ENCODE measurements at regions not wholly inside any gene's neighbourhood (a gene's known extent, or its start where the extent isn't known, plus 50 kb on each side); places are given as distances from the start of the nearest gene placed in this dataset.

- peaks cover 6% of the 10 kb centered on the region for H3K4me1 Mint-ChIP-seq
- H3K27me3 Mint-ChIP-seq: peaks cover 15% of the 10 kb centered on the region
- no peaks in the 10 kb centered on the region for H3K36me3 Mint-ChIP-seq (ENCODE audit: low read depth)
- no peak for ATAC-seq (replicated peaks)
- no peaks in the 10 kb centered on the region for H3K9me3 Mint-ChIP-seq
- no peak overlapping the region for H3K27ac Mint-ChIP-seq
- no peak overlapping the region for H3K4me3 Mint-ChIP-seq
Observed at GRCh38 chr12:5217936-5218335, 174.3 kb downstream of the KCNA5 start.

- no peak overlapping the region for H3K27ac Mint-ChIP-seq
- H3K4me3 Mint-ChIP-seq: no peak overlapping the region
- peaks cover 14% of the 10 kb centered on the region for H3K27me3 Mint-ChIP-seq
- ATAC-seq (replicated peaks): no peak
- H3K4me1 Mint-ChIP-seq: peaks cover 6% of the 10 kb centered on the region
- H3K9me3 Mint-ChIP-seq: no peaks in the 10 kb centered on the region
- H3K36me3 Mint-ChIP-seq (ENCODE audit: low read depth): no peaks in the 10 kb centered on the region
Observed at GRCh38 chr12:5220099-5220498, 176.4 kb downstream of the KCNA5 start.

- Mint-ChIP-seq H3K27ac (no peak overlapping the region), H3K36me3 (ENCODE audit: low read depth) (no peaks in the 10 kb centered on the region), H3K9me3 (no peaks in the 10 kb centered on the region), H3K4me3 (no peak overlapping the region), H3K4me1 (peaks cover 6% of the 10 kb centered on the region), H3K27me3 (peaks cover 14% of the 10 kb centered on the region)
- ATAC-seq (replicated peaks): peak; percentile 95
Observed at GRCh38 chr12:5220835-5221234, 177.2 kb downstream of the KCNA5 start.

GRCh38 chr12:5222011-5222461, 178.4 kb downstream of the KCNA5 start:
- Mint-ChIP-seq H3K27ac (no peak overlapping the region), H3K36me3 (ENCODE audit: low read depth) (no peaks in the 10 kb centered on the region), H3K4me3 (no peak overlapping the region), H3K27me3 (peaks cover 12% of the 10 kb centered on the region), H3K4me1 (peaks cover 6% of the 10 kb centered on the region), H3K9me3 (no peaks in the 10 kb centered on the region)
- no peak for ATAC-seq (replicated peaks)

- Mint-ChIP-seq H3K4me1 (peaks cover 6% of the 10 kb centered on the region), H3K27me3 (peaks cover 8% of the 10 kb centered on the region), H3K4me3 (no peak overlapping the region), H3K36me3 (ENCODE audit: low read depth) (no peaks in the 10 kb centered on the region), H3K9me3 (no peaks in the 10 kb centered on the region), H3K27ac (no peak overlapping the region)
- no peak for ATAC-seq (replicated peaks)
Observed at GRCh38 chr12:5222729-5223128, 179.1 kb downstream of the KCNA5 start.

- Mint-ChIP-seq H3K27ac (no peak overlapping the region), H3K4me1 (peaks cover 6% of the 10 kb centered on the region)
Observed at GRCh38 chr12:5223881-5224280, 180.2 kb downstream of the KCNA5 start.

GRCh38 chr12:5226581-5226980, 182.9 kb downstream of the KCNA5 start:
- Mint-ChIP-seq H3K9me3 (no peaks in the 10 kb centered on the region), H3K27ac (no peak overlapping the region)
- no peak for ATAC-seq (replicated peaks)

More at GRCh38 chr12:5223881-5224280, 180.2 kb downstream of the KCNA5 start:
- Mint-ChIP-seq H3K27me3 (peaks cover 8% of the 10 kb centered on the region), H3K9me3 (no peaks in the 10 kb centered on the region), H3K4me3 (no peak overlapping the region), H3K36me3 (ENCODE audit: low read depth) (no peaks in the 10 kb centered on the region)
- no peak for ATAC-seq (replicated peaks)

GRCh38 chr12:5227708-5228373, 184.2 kb downstream of the KCNA5 start:
- H3K27ac Mint-ChIP-seq: no peak overlapping the region
- no peaks in the 10 kb centered on the region for H3K9me3 Mint-ChIP-seq
- no peak overlapping the region for H3K4me3 Mint-ChIP-seq

More at GRCh38 chr12:5226581-5226980, 182.9 kb downstream of the KCNA5 start:
- Mint-ChIP-seq H3K36me3 (ENCODE audit: low read depth) (no peaks in the 10 kb centered on the region), H3K4me1 (no peaks in the 10 kb centered on the region), H3K4me3 (no peak overlapping the region), H3K27me3 (peaks cover 5% of the 10 kb centered on the region)

GRCh38 chr12:5230156-5230555, 186.5 kb downstream of the KCNA5 start:
- Mint-ChIP-seq H3K4me3 (no peak overlapping the region), H3K4me1 (no peaks in the 10 kb centered on the region), H3K9me3 (no peaks in the 10 kb centered on the region), H3K36me3 (ENCODE audit: low read depth) (no peaks in the 10 kb centered on the region), H3K27me3 (peaks cover 9% of the 10 kb centered on the region), H3K27ac (no peak overlapping the region)
- no peak for ATAC-seq (replicated peaks)

More at GRCh38 chr12:5227708-5228373, 184.2 kb downstream of the KCNA5 start:
- no peak for ATAC-seq (replicated peaks)
- no peaks in the 10 kb centered on the region for H3K36me3 Mint-ChIP-seq (ENCODE audit: low read depth)
- H3K27me3 Mint-ChIP-seq: peaks cover 8% of the 10 kb centered on the region
- H3K4me1 Mint-ChIP-seq: no peaks in the 10 kb centered on the region

- Mint-ChIP-seq H3K27ac (no peak overlapping the region), H3K4me1 (no peaks in the 10 kb centered on the region), H3K9me3 (no peaks in the 10 kb centered on the region), H3K36me3 (ENCODE audit: low read depth) (no peaks in the 10 kb centered on the region), H3K27me3 (peaks cover 13% of the 10 kb centered on the region), H3K4me3 (no peak overlapping the region)
- no peak for ATAC-seq (replicated peaks)
Observed at GRCh38 chr12:5230861-5231260, 187.2 kb downstream of the KCNA5 start.

GRCh38 chr12:5232291-5232690, 188.6 kb downstream of the KCNA5 start:
- ATAC-seq (replicated peaks): no peak
- H3K9me3 Mint-ChIP-seq: no peaks in the 10 kb centered on the region
- H3K4me3 Mint-ChIP-seq: no peak overlapping the region
- H3K36me3 Mint-ChIP-seq (ENCODE audit: low read depth): no peaks in the 10 kb centered on the region
- H3K27ac Mint-ChIP-seq: no peak overlapping the region
- peaks cover 18% of the 10 kb centered on the region for H3K27me3 Mint-ChIP-seq
- no peaks in the 10 kb centered on the region for H3K4me1 Mint-ChIP-seq

- H3K9me3 Mint-ChIP-seq: no peaks in the 10 kb centered on the region
- peaks cover 22% of the 10 kb centered on the region for H3K27me3 Mint-ChIP-seq
- no peaks in the 10 kb centered on the region for H3K4me1 Mint-ChIP-seq
- no peak for ATAC-seq (replicated peaks)
- H3K27ac Mint-ChIP-seq: no peak overlapping the region
- H3K4me3 Mint-ChIP-seq: no peak overlapping the region
- no peaks in the 10 kb centered on the region for H3K36me3 Mint-ChIP-seq (ENCODE audit: low read depth)
Observed at GRCh38 chr12:5232826-5233500, 189.3 kb downstream of the KCNA5 start.

GRCh38 chr12:5236022-5236640, 192.5 kb downstream of the KCNA5 start:
- no peak overlapping the region for H3K27ac Mint-ChIP-seq
- peaks cover 29% of the 10 kb centered on the region for H3K27me3 Mint-ChIP-seq
- H3K36me3 Mint-ChIP-seq (ENCODE audit: low read depth): no peaks in the 10 kb centered on the region
- H3K4me1 Mint-ChIP-seq: no peaks in the 10 kb centered on the region
- no peaks in the 10 kb centered on the region for H3K9me3 Mint-ChIP-seq
- no peak overlapping the region for H3K4me3 Mint-ChIP-seq
- ATAC-seq (replicated peaks): no peak

GRCh38 chr12:5242440-5242839, 189.5 kb upstream of the NTF3 start:
- no peak for ATAC-seq (replicated peaks)
- H3K27me3 Mint-ChIP-seq: peaks cover 11% of the 10 kb centered on the region
- no peaks in the 10 kb centered on the region for H3K4me1 Mint-ChIP-seq
- no peak overlapping the region for H3K27ac Mint-ChIP-seq
- H3K4me3 Mint-ChIP-seq: no peak overlapping the region
- H3K36me3 Mint-ChIP-seq (ENCODE audit: low read depth): no peaks in the 10 kb centered on the region
- no peaks in the 10 kb centered on the region for H3K9me3 Mint-ChIP-seq

GRCh38 chr12:5243014-5243413, 188.9 kb upstream of the NTF3 start:
- Mint-ChIP-seq H3K4me1 (no peaks in the 10 kb centered on the region), H3K27ac (no peak overlapping the region), H3K27me3 (peaks cover 7% of the 10 kb centered on the region), H3K9me3 (no peaks in the 10 kb centered on the region), H3K4me3 (no peak overlapping the region), H3K36me3 (ENCODE audit: low read depth) (no peaks in the 10 kb centered on the region)
- no peak for ATAC-seq (replicated peaks)

All from activated T-helper 17 cell treated with anti-CD3 and anti-CD28 coated beads, Interleukin-2, amount 50 U/mL, for 72 hours (primary cell).